ENCODE measurements at regions not wholly inside any gene's neighbourhood (a gene's known extent, or its start where the extent isn't known, plus 50 kb on each side); places are given as distances from the start of the nearest gene placed in this dataset.

- DNase-seq (ENCODE audit: low read depth in 2 of 2) = no peak
Measured at GRCh38 chr22:48952256-48953102, 875.2 kb downstream of the BRD1 start.

GRCh38 chr22:48951836-48952235, 875.8 kb downstream of the BRD1 start:
- DNase-seq (ENCODE audit: low read depth in 2 of 2) = no peak

DNA sequence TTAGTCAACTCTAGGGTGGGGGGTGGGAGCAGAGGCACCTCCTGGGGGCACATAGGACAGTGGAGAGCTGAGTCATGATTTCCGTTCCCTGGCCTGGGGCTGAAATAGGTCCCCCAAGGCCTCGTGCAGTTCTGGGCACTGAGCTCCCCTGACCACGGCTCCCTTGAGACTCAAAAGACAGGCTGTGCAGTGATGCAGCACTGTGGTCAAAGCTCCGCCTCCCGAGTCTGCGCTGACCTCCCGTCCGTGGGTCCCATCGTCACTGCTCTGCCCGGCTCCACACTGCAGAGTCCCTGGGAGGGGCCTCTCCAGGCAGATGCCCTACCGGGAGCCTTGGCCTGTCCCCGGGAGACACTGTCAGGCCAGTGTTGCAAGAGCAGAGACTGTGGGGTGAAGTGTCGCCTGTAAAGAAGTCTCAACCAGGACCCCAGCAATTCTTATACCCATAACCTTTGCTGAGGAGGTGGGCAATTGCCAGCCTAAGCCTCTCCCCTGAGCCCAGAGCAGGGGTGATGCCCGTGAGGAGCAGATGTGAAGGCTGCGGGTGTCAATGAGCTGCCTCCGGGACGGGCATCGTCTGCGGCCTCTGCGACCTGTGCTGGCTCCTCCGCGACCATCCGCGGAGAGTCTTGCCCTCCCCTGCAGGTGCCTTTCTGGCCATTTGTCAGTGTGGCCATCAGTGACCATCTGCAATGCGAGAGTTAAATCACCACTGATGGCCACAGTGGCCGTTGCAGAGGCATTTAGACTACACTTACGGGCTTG, 877.3 kb downstream of the BRD1 start:
- no peak for DNase-seq (ENCODE audit: low read depth in 2 of 2)

DNA sequence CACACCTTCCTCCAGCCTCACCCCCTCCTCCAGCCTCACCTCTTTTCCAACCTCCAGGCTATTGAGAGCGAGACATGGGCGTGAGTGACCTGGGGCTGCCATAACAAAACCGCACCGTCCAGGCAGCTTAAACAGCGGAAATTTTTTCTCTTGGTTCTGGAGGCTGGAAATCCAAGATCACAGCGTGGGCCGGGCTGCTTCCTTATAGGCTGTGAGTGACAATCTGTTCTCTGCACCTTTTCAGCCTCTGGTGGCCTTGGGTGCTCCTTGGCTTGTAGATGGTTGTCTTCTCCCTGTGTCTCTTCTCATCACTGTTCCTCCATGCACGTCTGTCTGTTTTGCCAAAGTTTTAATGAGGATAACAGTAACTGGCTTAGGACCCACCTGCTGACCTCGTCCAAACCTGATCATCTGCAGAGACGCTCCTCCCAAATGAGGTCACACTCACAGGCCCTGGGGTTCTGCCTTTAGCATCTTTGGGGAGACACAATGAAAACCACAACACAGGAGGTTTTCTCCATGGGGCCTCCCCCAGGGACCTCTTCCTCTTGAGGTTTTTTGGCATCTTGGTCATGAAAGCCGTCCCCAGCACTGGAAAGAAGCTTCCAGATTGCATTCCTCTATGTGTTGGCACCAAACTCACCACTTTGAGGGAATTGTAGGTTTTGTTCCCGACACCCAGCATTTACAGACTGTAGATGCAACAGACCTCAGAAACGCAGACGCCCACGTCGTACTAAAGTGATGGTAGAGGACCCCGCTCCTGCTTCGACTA, 878.1 kb downstream of the BRD1 start:
- DNase-seq (ENCODE audit: low read depth in 2 of 2) = no peak

DNA sequence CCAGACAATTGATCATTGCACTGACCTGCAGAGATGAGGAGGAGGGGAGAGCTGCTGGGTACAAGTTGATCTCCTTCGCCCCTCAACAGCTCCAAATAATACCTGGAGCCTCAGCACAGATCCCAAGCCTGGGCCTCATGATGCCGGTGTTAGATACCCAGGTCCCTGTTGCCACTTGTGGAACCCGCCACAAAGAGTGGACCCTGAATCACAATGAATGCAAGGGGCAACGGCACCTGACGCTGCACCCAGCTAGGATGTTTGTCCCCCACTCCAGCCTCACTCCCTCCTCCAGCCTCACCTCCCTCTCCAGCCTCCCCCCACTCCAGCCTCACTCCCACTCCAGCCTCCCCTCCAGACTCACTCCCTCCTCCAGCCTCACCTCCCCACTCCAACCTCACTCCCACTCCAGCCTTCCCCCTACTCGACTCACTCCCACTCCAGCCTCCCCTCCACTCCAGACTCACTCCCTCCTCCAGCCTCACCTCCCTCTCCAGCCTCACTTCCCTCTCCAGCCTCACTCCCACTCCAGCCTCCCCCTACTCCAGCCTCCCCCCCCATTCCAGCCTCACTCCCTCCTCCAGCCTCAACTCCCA, 879.0 kb downstream of the BRD1 start:
- no peak for DNase-seq (ENCODE audit: low read depth in 2 of 2)

DNA sequence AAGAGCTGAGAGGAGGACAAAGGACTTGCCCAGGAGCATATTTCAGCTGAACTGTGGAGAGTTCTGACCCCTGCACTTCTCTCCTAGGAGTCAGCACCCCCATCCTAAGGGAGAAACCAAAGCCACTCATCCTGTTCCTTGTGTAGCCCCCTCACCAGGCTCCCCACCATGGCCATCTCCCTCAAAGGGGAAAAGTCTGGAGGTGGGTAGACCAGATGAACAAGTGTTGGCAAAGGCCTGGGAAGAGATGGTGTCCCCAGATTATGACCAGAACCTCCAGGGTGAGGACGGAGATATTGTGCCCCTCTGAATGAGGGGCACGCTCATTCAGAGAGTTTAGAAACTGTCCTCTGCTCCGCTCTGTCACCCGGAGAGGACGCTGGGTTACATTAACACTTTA, 880.0 kb downstream of the BRD1 start:
- no peak for DNase-seq (ENCODE audit: low read depth in 2 of 2)

DNA sequence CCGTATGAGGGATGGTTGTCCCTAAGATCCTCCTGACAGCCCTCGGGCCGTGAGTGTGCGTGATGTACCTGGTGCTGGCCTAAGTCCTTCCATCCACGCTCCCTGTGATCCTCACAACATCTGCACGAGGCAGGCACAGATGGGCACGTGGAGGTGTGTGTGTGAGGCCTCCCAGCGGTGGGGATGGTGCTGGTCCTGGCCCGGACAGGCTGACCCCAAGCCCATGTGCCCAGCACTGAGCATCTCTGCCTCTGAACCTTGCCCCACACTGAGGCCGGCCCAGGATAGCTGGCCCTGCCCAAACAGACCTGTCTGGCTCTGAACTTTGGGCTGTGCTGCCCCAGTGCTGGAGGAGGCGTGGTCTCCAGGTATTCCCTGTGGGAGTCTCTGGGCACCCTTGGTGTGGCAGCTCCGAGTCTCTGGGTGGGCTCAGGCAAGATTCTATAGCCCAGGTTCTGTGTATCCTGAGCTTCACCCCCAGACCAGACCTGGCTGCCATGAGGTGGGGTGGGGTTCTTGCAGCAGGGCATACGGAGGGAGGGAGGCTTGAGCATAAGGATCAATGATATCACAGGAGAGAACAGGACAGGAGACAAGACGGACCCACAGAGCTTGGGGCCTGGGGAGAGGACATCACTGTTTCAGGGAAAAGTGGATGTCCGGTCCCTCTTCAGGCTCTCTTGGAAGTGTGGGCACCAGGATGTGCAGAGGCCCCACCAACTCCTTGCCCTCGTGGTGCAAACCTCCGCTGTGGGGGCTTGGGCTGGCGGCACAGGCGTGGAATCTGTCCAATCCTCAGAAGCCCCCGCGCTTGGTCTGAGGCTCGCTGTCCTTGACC, 881.8 kb downstream of the BRD1 start:
- no peak for DNase-seq (ENCODE audit: low read depth in 2 of 2)

DNA sequence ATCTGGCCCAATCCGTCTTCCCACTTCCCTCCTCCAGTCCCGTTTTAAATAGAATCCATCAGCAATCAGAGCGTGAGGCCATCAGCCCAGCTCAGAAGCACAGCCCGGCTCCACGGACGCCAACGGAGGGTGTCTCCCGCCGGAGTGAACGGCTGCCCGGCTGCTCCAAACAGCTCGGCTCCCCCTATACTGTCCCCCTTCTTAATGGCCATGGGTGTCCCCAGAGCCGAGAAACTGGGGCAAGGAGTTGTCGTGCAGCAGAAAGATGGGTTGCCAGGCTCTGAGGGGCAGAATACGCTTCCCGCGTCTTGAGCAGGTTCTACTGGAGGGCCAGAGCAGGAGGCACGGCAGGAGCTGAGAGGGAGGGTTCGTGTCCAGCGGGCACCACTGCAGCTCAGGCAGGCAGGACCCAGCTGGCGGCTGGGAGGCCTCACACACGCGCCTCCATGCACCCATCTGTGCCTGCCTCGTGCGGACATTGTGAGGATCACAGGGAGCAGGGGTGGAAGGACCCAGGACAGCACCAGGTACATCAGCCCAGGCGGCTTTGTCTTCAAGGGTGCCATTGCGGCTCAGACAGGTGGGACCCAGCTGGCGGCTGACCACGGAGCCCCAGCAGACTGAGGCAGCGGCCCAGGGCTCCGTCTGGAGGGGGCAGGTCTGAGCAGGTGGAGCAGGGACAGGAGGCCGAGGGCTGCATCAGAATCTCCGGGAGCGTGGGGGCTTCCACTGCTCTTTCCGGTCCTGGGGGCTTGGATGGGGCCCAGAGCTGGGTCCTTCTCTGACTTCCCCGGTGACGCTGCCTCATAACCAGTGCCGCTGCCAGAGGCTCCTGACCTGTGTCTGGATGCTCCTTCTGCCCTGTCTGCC, 882.7 kb downstream of the BRD1 start:
- DNase-seq (ENCODE audit: low read depth in 2 of 2) = no peak

GRCh38 chr22:48944433-48944750, 883.3 kb downstream of the BRD1 start:
- DNase-seq (ENCODE audit: low read depth in 2 of 2) = no peak

DNA sequence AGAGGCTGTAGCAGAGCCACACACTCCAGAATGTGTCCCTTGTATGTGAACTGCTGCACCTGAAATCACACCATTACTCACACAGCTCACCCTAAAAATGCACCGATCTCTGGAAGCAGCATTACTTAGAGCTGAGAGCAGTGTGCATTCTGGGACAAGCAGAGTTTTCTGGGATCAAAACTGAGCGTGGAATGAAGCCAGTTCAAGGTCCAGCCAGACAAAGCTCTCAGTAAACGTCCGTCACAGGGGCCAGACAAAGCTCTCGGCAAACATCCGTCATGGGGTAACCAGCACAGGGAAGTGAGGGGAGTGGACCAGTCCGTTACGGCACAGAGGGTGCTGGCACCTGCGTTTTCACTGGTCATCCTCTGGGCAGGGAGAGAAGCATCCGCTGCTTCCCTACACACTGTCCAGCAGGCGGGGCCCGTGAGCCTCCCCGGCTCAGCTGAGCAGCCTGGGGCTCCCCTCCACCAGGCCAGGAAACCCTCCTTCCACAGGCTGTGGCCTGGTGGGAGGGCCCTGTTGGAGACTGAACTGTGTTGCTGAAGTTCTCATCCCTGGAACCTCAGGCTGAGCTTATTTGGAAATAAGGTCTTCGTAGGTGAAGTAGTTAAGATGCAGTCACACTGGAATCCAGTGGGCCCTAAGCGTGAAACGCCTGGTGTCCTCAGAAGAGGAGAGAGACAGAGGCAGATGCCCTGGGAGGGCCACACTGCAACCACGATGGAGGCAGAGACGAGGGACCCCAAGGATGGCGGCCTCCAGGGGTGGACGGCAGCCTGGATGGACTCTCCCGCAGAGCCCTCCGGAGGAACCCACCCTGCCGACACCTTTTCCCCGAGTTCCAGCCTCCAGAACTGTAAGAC, 883.9 kb downstream of the BRD1 start:
- no peak for DNase-seq (ENCODE audit: low read depth in 2 of 2)

GRCh38 chr22:48942698-48943566, 884.7 kb downstream of the BRD1 start:
- DNase-seq (ENCODE audit: low read depth in 2 of 2) = no peak

GRCh38 chr22:48941903-48942575, 885.6 kb downstream of the BRD1 start:
- no peak for DNase-seq (ENCODE audit: low read depth in 2 of 2)

GRCh38 chr22:48941033-48941902, 886.4 kb downstream of the BRD1 start:
- no peak for DNase-seq (ENCODE audit: low read depth in 2 of 2)

GRCh38 chr22:48940266-48941032, 887.2 kb downstream of the BRD1 start:
- DNase-seq (ENCODE audit: low read depth in 2 of 2) = no peak

DNA sequence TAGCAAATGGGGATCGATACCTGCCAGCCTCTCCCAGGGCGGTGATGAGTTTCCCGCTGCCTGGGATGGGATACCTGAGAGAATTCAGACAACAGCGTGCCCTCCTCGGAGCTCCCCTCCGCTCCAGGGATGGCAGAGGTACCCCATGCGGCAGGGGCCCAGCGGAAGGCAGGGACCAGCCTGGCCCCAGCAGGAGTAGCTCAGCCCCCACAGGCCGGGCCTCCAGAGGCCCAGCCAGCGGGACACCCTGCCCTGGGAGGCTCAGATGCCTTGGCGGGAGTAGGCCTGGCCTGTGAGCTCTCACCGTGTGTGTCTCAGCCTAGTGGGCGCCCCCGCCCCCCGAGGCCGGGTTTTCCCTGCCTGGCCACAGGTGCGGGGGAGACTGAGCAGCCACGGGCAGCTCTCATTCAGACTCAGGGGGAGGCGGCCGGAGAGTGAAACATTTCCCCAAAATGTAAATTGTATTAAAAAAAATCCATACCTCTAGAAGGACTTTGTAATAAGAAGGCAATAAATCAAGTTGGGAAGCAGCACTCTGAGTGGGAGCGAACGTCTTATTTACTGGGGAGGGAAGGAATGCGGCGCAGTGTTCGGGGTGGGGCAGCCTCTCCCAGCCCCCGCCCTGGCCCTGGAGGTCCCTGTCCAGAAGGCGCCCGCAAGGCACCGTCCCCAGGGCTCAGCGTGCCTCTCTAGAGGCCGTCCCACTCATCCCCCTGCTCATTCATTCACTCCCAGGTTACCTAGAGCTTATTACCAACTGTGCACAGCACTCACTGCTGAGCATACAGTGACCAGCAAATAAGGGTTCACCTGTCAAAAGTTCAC, 888.0 kb downstream of the BRD1 start:
- no peak for DNase-seq (ENCODE audit: low read depth in 2 of 2)
